ENCODE measurements at regions not wholly inside any gene's neighbourhood (a gene's known extent, or its start where the extent isn't known, plus 50 kb on each side); places are given as distances from the start of the nearest gene placed in this dataset.

DNA sequence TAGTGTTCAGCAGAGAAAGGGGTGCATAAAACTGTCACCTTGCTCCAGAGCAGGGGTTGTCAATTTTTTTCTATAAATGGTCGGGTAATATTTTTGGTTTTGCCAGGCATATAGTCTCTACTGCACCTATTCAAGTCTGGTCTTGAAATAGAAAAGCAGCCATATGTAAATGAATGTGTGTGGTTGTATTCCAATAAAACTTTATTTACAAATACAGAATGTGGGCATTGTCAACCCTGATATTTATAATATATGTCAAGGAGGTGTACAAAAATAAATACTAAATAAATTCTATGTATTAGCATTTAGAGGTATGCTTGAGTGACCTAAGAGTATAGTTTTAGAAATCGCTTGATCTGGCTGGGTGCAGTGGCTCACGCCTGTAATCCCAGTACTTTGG lies 97.6 kb upstream of the SPRY2 start:
- no peak for TF ChIP-seq CTCF (IDR thresholded peaks at IDR 0.05)
- no peak for TF ChIP-seq POLR2A (IDR thresholded peaks at IDR 0.05)
